DND-41 (cell line): ENCODE measurements at regions not wholly inside any gene's neighbourhood (a gene's known extent, or its start where the extent isn't known, plus 50 kb on each side); places are given as distances from the start of the nearest gene placed in this dataset.

ENCODE experiments used
- EZH2 ChIP-seq: IDR thresholded peaks from 3 replicates; pipeline ENCODE4 v1.6.1; 2012; ENCODE audit warnings: borderline replicate concordance, low read depth, mild to moderate bottlenecking, moderate library complexity, low read length, inconsistent platforms; ENCODE audit not compliant: severe bottlenecking
- TF ChIP-seq, protein P1 (sequence below): IDR thresholded peaks from 2 replicates; pipeline ENCODE4 v1.5.1; 2012; ENCODE audit warnings: borderline replicate concordance, low read length, moderate library complexity, mild to moderate bottlenecking; ENCODE audit not compliant: poor library complexity, severe bottlenecking; ENCODE audit errors: extremely low read depth

DNA sequence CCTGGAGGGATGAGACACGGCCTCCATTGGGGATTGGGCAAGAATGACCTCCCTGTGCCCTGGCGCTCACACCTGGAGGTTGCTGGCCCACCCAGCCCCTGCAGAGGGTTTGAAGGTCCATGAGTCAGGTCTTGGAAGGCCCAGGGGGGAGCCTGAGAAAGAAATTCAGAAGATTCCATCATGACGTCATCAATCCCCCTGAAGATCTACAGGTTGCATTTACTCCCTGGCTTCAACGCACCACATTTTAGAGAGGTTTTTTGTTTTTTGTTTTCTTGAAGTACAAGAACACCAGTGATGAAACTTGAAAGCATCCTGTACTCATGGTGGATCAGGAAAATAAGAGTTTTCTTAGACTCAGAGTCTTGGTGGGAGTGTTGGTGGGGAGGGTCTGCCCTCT lies 82.4 kb upstream of the SLC25A33 start:
- TF ChIP-seq, protein P1, sequence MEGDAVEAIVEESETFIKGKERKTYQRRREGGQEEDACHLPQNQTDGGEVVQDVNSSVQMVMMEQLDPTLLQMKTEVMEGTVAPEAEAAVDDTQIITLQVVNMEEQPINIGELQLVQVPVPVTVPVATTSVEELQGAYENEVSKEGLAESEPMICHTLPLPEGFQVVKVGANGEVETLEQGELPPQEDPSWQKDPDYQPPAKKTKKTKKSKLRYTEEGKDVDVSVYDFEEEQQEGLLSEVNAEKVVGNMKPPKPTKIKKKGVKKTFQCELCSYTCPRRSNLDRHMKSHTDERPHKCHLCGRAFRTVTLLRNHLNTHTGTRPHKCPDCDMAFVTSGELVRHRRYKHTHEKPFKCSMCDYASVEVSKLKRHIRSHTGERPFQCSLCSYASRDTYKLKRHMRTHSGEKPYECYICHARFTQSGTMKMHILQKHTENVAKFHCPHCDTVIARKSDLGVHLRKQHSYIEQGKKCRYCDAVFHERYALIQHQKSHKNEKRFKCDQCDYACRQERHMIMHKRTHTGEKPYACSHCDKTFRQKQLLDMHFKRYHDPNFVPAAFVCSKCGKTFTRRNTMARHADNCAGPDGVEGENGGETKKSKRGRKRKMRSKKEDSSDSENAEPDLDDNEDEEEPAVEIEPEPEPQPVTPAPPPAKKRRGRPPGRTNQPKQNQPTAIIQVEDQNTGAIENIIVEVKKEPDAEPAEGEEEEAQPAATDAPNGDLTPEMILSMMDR = no peak
- TF ChIP-seq EZH2 = no peak
